HepG2 (cell line): ENCODE measurements at regions not wholly inside any gene's neighbourhood (a gene's known extent, or its start where the extent isn't known, plus 50 kb on each side); places are given as distances from the start of the nearest gene placed in this dataset.
A peak's percentile ranks its signal among the peaks of the same experiment; 100 is the strongest.

Source experiments
- GFI1 ChIP-seq: sonication (generic); formaldehyde crosslinking; IDR thresholded peaks from 2 replicates; pipeline ENCODE4 v1.5.0; 2020; ENCODE audit warnings: missing genetic modification reagents, mild to moderate bottlenecking, borderline replicate concordance
- NCOR1 ChIP-seq: fragments of 200-600 bp; sonication (generic); IDR thresholded peaks from 2 replicates; pipeline ENCODE4 v1.7.0; 2017; ENCODE audit warnings: antibody characterized with exemption, low read length, borderline replicate concordance
- NFE2L2 ChIP-seq: fragments of 150-350 bp; IDR thresholded peaks from 2 replicates; pipeline ENCODE4 v1.6.1; 2014; ENCODE audit warnings: low read length
- NFYC ChIP-seq: IDR thresholded peaks from 2 replicates; pipeline ENCODE4 v1.6.1; 2016; ENCODE audit warnings: missing genetic modification reagents, missing compliant biosample characterization
- PAX8 ChIP-seq: sonication (generic); formaldehyde crosslinking; IDR thresholded peaks from 2 replicates; pipeline ENCODE4 v1.8.0; 2022; ENCODE audit warnings: mild to moderate bottlenecking, missing genetic modification reagents, borderline replicate concordance
- PHF21A ChIP-seq: sonication (generic); formaldehyde crosslinking; IDR thresholded peaks from 2 replicates; pipeline ENCODE4 v1.5.0; 2020; ENCODE audit warnings: mild to moderate bottlenecking, missing genetic modification reagents
- SMARCC2 ChIP-seq: fragments of 450-650 bp; IDR thresholded peaks from 2 replicates; pipeline ENCODE4 v1.6.1; 2017; ENCODE audit warnings: antibody characterized with exemption, mild to moderate bottlenecking
- TBP ChIP-seq: sonication (generic); formaldehyde crosslinking; IDR thresholded peaks from 2 replicates; pipeline ENCODE4 v1.5.0; 2020; ENCODE audit warnings: missing genetic modification reagents
- TEAD3 ChIP-seq: optimal IDR thresholded peaks from 2 replicates; pipeline ENCODE3; 2016; ENCODE audit warnings: borderline replicate concordance
- ZBTB8A ChIP-seq: sonication (generic); formaldehyde crosslinking; IDR thresholded peaks from 2 replicates; pipeline ENCODE4 v1.4.0; 2020; ENCODE audit warnings: mild to moderate bottlenecking, low read depth, missing genetic modification reagents, borderline replicate concordance
- TF ChIP-seq, protein P1 (sequence below): sonication (generic); formaldehyde crosslinking; IDR thresholded peaks from 2 replicates; pipeline ENCODE4 v1.4.0; 2020; ENCODE audit warnings: mild to moderate bottlenecking, missing genetic modification reagents
- TF ChIP-seq, protein P2 (sequence below): sonication (generic); formaldehyde crosslinking; IDR thresholded peaks from 2 replicates; pipeline ENCODE4 v1.4.0; 2020; ENCODE audit warnings: missing genetic modification reagents
- TF ChIP-seq, protein P3 (sequence below): sonication (generic); formaldehyde crosslinking; IDR thresholded peaks from 2 replicates; pipeline ENCODE4 v1.5.0; 2020; ENCODE audit warnings: mild to moderate bottlenecking, missing genetic modification reagents, borderline replicate concordance
- TF ChIP-seq, protein P4 (sequence below): sonication (generic); formaldehyde crosslinking; IDR thresholded peaks from 2 replicates; pipeline ENCODE4 v1.4.0; 2020; ENCODE audit warnings: missing genetic modification reagents
- TF ChIP-seq, protein P5 (sequence below): sonication (generic); formaldehyde crosslinking; IDR thresholded peaks from 2 replicates; pipeline ENCODE4 v1.4.0; 2020; ENCODE audit warnings: missing genetic modification reagents
- TF ChIP-seq, protein P6 (sequence below): sonication (generic); formaldehyde crosslinking; IDR thresholded peaks from 2 replicates; pipeline ENCODE4 v1.4.0; 2020; ENCODE audit warnings: mild to moderate bottlenecking, missing genetic modification reagents

DNA sequence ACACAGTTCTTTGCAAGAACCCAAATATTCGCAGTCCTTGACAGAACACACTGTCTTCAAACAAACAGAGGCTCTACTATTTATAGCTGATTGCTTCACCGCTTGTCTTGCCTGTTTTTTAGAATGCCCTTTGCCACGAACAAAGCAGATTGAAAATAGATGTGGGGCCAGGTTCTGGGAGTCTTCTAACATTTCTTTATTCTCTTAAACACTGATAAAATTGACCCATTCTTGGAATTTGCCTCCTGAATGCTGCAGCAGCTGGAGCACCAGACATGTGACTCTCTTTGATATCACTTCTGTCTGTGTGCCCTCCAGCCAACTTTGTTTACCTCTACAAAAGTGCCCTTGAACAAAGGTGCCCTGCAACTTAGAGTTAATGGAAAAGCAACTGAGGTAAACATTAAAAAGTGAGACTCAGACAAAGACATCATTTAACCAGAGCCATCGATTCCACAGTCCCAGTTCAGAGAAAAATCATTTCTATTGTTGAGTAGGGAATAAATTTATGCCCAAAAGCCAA lies 64.2 kb upstream of the SPP1 start (continued):
- TF ChIP-seq, protein P1, sequence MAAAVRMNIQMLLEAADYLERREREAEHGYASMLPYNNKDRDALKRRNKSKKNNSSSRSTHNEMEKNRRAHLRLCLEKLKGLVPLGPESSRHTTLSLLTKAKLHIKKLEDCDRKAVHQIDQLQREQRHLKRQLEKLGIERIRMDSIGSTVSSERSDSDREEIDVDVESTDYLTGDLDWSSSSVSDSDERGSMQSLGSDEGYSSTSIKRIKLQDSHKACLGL (CRISPR knock-in tag) = no peak
- TF ChIP-seq, protein P2, sequence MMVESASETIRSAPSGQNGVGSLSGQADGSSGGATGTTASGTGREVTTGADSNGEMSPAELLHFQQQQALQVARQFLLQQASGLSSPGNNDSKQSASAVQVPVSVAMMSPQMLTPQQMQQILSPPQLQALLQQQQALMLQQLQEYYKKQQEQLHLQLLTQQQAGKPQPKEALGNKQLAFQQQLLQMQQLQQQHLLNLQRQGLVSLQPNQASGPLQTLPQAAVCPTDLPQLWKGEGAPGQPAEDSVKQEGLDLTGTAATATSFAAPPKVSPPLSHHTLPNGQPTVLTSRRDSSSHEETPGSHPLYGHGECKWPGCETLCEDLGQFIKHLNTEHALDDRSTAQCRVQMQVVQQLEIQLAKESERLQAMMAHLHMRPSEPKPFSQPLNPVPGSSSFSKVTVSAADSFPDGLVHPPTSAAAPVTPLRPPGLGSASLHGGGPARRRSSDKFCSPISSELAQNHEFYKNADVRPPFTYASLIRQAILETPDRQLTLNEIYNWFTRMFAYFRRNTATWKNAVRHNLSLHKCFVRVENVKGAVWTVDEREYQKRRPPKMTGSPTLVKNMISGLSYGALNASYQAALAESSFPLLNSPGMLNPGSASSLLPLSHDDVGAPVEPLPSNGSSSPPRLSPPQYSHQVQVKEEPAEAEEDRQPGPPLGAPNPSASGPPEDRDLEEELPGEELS (CRISPR knock-in tag) = peak; percentile 95
- TF ChIP-seq, protein P3, sequence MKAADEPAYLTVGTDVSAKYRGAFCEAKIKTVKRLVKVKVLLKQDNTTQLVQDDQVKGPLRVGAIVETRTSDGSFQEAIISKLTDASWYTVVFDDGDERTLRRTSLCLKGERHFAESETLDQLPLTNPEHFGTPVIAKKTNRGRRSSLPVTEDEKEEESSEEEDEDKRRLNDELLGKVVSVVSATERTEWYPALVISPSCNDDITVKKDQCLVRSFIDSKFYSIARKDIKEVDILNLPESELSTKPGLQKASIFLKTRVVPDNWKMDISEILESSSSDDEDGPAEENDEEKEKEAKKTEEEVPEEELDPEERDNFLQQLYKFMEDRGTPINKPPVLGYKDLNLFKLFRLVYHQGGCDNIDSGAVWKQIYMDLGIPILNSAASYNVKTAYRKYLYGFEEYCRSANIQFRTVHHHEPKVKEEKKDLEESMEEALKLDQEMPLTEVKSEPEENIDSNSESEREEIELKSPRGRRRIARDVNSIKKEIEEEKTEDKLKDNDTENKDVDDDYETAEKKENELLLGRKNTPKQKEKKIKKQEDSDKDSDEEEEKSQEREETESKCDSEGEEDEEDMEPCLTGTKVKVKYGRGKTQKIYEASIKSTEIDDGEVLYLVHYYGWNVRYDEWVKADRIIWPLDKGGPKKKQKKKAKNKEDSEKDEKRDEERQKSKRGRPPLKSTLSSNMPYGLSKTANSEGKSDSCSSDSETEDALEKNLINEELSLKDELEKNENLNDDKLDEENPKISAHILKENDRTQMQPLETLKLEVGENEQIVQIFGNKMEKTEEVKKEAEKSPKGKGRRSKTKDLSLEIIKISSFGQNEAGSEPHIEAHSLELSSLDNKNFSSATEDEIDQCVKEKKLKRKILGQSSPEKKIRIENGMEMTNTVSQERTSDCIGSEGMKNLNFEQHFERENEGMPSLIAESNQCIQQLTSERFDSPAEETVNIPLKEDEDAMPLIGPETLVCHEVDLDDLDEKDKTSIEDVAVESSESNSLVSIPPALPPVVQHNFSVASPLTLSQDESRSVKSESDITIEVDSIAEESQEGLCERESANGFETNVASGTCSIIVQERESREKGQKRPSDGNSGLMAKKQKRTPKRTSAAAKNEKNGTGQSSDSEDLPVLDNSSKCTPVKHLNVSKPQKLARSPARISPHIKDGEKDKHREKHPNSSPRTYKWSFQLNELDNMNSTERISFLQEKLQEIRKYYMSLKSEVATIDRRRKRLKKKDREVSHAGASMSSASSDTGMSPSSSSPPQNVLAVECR = 0 out of 2 replicates have a peak, but pooled peaks have one; percentile 11
- TF ChIP-seq, protein P4, sequence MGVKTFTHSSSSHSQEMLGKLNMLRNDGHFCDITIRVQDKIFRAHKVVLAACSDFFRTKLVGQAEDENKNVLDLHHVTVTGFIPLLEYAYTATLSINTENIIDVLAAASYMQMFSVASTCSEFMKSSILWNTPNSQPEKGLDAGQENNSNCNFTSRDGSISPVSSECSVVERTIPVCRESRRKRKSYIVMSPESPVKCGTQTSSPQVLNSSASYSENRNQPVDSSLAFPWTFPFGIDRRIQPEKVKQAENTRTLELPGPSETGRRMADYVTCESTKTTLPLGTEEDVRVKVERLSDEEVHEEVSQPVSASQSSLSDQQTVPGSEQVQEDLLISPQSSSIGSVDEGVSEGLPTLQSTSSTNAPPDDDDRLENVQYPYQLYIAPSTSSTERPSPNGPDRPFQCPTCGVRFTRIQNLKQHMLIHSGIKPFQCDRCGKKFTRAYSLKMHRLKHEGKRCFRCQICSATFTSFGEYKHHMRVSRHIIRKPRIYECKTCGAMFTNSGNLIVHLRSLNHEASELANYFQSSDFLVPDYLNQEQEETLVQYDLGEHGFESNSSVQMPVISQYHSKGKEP = no peak
- TF ChIP-seq SMARCC2 (no peak), NFYC (CRISPR knock-in tag) (peak; percentile 35; the same call in 1 of the 2 replicates), PAX8 (CRISPR knock-in tag) (no peak), TBP (no peak), GFI1 (peak; percentile 71), PHF21A (0 out of 2 replicates have a peak, but pooled peaks have one; percentile 21), NCOR1 (peak; percentile 86; the same call in 1 of the 2 replicates), NFE2L2 (no peak), TEAD3 (CRISPR knock-in tag) (peak; percentile 85), ZBTB8A (CRISPR knock-in tag) (no peak)
- TF ChIP-seq, protein P5, sequence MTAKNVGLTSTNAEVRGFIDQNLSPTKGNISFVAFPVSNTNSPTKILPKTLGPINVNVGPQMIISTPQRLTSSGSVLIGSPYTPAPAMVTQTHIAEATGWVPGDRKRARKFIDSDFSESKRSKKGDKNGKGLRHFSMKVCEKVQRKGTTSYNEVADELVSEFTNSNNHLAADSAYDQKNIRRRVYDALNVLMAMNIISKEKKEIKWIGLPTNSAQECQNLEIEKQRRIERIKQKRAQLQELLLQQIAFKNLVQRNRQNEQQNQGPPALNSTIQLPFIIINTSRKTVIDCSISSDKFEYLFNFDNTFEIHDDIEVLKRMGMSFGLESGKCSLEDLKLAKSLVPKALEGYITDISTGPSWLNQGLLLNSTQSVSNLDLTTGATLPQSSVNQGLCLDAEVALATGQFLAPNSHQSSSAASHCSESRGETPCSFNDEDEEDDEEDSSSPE (CRISPR knock-in tag) = no peak; the same call in 1 of the 2 replicates
- TF ChIP-seq, protein P6, sequence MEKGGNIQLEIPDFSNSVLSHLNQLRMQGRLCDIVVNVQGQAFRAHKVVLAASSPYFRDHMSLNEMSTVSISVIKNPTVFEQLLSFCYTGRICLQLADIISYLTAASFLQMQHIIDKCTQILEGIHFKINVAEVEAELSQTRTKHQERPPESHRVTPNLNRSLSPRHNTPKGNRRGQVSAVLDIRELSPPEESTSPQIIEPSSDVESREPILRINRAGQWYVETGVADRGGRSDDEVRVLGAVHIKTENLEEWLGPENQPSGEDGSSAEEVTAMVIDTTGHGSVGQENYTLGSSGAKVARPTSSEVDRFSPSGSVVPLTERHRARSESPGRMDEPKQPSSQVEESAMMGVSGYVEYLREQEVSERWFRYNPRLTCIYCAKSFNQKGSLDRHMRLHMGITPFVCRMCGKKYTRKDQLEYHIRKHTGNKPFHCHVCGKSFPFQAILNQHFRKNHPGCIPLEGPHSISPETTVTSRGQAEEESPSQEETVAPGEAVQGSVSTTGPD (CRISPR knock-in tag) = no peak
